HG02610 (cell line): ENCODE measurements at regions not wholly inside any gene's neighbourhood (a gene's known extent, or its start where the extent isn't known, plus 50 kb on each side); places are given as distances from the start of the nearest gene placed in this dataset.

ENCODE experiments used
- ATAC-seq: cut with Tn5 transposase; IDR thresholded peaks from one replicate; pipeline ENCODE4 v1.9.1; 2021; ENCODE audit warnings: mild to moderate bottlenecking, moderate library complexity; ENCODE audit not compliant: unreplicated experiment

DNA sequence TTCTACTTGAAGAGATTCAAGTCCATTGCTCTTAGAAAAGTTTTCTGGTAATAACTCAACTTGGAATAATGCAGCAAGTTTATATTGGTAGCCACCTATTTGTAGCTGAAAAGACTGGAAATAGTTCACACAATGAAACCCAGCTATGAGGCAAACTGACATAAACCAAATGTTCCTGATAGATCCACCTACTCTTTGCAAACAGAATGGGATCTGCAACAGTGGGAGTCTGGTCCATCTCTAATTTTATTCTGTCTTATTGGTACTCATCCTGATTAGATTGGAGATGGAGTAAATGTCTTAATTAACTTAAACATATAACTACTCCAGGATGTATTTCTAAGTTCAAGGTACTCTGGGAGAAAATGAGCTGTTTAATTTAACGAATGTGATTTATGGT, 438.0 kb downstream of the OLFM4 start:
- no peak for ATAC-seq

DNA sequence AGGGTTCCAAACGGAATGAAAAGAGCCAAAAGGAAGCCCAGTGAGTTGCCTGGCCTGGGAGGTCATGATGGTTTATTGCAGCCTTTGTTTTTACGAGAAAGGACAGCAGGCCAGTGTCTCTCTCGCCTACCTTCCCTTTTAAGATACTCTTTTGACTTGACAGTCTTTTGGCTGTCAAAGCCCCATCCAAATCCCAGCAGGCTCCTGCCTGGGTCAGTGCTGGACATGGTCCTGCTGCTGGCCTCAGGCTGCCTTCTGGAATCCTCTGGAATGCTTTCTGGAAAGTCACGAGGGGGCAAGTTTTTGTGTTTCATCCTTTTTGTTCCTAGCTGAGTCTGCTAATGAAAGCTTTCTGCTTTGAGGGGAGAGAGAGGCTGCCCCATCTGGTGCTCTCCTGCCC, 444.8 kb downstream of the OLFM4 start:
- no peak for ATAC-seq

DNA sequence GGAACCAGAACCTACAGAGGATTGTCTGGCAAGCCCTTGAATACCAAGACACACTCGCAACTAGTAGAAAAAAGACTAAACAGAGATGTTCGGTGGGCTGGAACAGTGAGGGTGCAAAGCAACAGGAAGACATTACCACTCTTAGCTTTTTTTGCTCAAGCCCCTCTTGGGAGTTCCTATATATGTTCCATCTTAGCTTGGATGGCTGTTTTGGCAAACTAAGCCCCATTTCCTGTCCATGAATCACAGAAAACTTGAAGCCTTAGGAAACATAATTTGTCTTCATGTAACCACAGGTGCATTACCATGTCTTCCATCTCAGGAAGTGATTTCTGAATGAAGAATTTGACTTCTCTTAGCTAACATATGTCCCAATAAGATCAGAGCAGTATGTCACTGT, 446.3 kb downstream of the OLFM4 start:
- ATAC-seq = no peak

DNA sequence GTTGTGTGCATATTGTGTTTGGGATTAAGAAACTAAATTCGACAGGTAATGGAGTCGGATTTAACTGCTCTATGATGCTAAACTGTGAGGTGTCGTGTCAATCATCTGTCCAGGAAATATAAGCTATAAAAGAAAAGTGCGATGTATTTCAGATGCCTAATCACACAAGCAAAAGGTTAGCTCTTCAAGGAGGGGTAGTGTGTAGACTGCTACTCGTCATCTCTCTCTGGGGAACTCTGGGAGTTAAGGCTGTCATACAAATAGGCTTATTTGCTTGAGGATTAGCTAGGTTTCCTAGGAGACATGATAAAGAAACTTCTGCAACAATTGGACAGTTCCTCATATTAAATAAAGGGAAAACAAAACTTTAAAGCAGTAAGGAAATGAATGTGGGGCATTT, 462.1 kb downstream of the OLFM4 start:
- ATAC-seq = no peak

DNA sequence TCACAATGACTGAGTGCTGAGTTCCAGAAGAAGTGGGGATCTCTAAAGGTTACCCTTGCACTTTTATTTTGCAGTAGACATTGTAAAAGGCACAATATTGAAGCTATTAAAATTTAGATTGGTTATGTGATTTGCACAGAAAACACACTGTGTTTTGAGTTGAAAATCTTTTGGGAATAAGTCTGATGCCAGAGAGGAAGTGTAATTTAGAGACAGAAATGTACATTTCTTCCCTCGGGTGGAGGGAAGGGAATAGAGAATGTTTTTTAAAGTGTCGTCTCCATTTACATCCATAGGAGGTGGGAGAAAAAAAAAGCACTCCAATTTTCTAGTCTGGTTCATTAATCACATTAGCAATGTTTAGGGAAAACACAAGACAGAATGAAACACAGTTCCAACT, 465.8 kb downstream of the OLFM4 start:
- ATAC-seq = no peak

DNA sequence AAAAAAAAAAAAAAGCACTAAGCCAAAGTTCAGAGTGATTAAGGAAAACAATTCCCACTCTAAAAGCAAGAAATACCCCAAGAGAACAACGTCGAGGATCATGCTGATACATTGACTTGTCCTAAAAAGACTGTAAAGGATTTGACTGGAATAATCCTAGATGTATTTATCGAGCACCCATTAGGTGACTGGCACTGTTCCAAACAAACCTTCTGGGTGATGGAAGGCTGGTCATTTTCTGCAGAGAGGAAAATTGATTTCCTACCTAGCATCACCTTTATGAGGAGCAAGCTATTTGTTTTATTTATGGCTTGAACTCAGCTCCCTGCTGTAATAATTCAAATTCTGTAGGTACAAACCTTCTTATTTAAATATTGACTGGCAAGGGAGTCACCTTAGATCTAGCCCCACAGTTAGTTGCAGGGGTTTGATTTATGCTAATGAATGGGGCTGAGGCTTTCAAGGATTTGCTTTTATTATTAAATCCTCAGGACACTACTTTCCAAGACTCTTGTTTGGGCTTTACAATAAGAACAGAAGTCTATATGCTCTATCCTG, 471.0 kb downstream of the OLFM4 start:
- ATAC-seq = no peak

DNA sequence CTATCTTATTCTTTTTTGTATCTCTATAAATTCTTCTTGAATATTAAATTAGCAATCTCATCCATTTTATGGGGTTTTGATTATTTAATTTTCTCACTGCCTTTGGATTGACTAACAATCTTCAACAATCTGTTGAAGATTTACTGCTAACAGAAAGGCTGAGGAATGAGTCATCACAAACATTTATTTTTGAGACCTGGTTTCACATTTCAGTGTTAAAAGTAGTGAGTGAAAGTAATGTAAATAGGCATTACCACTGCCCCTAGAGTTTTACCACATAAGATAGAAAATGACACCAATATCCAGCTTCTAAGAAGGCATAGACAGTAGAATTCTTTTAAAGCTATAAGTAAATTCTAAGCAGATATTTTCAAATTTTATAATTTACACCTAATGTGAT, 472.8 kb downstream of the OLFM4 start:
- ATAC-seq = peak; percentile 99

DNA sequence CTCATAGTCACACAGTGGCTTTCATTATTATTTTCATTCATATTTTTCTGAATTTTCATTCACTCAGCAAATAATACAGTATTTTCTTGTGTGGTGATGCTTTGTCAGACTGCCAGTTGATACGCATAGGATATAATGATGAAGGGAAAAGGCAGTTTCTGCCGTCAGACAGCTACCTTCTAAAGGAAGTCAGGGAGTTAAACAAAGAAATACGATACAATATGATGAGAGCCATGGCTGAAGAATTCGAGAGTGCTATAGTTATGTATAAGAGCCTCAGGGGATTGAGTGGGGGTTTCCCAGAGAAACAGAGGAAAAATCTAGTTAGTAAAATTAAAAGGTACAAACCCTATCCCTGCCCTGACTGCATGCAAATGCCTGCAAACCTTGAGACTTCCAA, 479.1 kb downstream of the OLFM4 start:
- no peak for ATAC-seq

DNA sequence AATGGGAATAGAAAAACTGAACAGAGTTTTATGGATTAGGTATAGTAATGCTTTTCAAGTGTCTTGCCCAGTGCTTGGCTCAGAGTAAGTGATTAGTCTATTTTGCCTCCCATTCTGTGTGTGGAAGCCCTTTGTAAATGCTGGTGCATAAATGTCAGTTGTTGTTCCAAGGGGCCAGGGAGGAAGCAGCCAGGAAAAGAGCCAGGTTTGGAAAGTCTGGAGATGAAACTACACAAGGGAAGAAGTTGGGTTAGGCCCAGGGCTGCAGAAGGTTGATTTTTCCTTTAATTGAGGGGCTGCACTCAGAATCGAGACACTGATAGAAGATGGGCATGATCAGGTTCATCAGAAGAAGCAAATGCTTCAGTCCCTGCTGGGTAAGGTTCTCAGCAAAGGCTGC, 484.0 kb downstream of the OLFM4 start:
- no peak for ATAC-seq

DNA sequence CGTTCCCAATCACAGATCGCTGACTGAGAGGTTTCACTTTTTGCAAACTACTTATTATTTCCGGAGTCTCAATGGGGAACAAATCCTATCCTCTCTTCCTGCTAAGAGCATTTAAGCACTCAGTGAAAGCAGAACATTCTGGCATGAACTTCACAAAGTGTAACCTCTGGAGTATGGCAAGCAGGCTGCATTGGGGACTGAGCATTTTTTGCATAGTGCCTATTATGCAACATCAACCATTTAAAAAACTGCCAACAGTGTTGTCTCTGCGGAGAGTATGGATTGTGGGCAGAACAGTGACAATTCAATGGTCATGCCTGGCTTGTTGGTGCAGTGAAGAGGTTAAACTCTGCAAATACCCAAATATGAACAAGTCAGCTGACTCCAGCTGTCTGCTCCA, 484.6 kb downstream of the OLFM4 start:
- ATAC-seq = no peak

DNA sequence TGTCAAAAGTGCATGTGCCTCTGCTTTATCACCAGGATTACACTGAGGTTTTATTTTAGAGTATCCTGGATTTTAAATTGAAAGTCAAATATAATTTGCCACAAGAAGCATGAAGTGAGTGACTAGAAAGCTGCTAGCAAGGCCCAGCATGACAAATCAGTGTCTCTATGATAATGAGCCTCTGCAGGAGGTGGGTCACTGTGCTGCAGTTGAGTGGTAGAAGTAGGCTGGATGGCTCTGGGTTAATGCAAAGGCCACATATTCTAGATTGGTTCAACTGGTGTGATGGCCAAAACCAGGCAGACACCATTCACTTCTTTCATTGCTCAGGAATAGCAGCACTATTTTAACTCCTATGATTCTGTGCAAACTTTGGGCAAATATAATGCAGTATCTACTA, 491.5 kb downstream of the OLFM4 start:
- ATAC-seq = no peak

DNA sequence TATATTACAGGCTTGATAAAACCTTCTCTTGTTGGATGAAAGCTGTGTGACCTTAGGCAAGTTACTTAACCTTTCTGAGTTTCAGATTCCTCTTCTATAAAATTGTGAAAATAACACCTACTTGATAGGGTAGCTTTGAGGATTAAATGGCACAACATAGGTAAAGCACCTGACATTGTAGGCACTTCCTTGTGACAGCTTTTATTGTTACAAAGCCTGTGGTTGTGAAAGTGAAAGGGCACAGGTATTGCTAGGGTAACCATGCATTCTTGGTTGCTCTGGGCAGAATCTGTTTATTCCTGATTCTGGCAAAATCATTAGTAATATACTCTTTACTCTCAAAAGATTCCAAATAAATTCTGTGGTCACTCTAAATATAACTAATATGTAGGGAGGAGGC, 493.4 kb downstream of the OLFM4 start:
- ATAC-seq = no peak

DNA sequence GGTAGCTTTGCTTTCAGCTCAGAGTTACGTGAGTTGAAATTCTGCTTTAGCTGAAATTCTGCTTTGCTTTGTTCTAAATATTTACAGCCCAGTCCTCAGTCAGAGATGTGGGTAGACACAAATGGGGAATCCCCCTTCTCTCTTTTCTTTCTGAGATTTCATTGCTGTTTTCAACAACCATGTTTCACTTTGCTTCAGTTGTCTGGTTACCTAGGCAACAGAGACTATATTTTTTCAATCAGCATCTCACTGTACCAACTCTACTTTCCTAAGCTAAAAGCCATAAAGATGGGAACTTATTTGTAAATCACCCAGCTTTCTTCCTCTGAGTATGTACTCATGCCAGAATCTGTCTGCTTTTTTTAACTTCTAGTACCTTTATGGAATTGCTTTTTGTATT, 509.0 kb downstream of the OLFM4 start:
- no peak for ATAC-seq

DNA sequence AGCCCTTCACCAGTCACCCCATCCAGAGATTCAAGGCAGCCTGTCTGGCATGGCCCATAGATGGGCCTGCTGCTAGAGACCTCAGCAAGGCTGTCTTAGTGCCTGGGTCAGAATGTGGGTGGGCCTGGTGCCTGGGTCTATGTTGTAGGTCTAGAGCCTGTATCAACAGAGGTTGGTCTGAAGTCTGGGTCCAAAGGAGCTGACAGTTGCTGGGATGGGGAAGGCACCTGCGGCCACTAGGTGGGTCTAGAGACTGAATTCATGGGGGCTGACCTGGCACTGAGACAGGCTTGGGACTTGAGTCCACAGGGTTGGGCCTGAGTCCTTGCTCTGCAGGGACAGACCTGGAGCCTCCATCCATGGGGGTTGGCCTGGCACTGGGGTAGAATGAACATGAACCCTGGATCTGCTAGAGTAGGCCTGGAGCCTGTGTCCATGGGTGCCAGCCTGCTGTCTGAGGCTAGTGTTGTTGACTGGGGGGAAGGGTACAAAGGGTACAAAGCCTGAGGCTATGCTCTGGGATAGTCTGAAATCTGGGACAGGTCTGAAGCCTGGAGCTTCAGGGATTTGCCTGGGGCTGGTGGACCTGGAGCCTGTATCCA, 516.8 kb downstream of the OLFM4 start:
- ATAC-seq = no peak

DNA sequence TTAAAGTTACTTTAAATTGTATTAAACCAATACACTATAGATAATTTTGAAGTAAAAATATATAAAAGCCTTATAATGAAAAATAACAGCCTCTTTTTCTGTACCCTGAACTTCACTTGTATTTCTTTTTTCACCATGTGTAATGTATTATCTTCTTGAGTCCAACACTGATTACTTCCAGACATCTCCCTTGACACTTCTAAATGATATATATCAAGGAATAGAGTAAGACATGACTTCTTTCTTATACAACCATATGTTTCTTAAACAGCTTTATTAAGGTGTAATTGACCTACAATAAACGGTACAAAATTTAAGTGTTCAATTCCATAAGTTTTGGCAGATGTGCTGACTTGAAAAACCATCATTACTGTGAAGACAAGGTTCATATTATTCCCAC, 531.9 kb downstream of the OLFM4 start:
- no peak for ATAC-seq

DNA sequence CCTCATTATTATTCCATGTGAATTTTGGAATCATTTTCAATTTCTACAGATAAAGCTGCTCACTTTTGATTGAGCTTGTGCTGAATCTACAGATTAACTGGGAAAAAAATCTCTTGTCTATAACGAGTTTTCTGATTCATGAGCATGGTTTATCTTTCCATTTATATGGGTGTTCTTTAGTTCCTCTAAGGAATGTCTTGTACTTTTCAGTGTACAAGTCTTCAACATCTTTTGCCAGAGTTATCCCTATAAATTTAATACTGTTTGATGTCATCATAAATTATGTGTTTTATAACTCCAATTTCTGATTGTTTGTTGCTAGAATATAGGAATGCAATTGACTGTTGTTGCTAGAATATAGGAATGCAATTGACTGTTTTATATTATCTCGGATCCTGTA, 533.8 kb downstream of the OLFM4 start:
- ATAC-seq = no peak

DNA sequence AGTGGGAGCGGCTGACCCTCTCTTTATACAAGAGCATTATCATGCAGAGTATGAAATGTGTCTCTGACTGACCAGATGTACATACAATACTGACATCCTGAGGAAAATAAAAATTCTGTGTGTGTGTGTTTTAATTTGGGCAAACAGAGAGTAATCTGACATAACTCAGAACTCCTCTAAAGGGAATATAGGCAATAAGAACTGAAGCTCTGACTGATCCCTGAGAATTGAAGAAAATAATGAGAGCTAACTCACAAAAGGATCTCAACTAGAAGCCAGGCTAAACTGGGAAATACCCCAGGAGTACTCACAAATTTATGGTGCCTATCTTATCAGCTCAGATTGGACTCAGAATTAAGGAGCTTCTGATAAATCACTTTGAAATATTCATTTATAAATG, 539.9 kb downstream of the OLFM4 start:
- ATAC-seq = no peak

DNA sequence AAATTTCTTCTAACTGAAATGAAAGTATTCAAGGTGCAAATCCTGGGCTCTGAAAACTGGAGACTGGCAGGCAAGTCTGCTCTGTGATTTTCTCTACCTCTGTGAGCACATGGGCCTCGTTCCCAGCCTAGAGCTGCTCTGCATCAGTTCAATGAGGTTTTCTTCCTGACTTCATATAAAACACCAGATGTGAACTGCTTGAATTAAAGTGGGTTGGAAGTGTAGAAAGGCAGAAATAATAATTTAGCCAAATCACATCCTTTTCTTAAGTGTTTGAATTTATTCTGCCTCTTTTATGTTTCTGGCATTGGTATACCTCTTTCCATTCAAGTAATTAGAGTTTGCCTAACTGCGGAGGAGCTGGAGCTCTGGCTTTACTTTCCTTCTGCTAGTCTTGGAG, 540.8 kb downstream of the OLFM4 start:
- no peak for ATAC-seq

DNA sequence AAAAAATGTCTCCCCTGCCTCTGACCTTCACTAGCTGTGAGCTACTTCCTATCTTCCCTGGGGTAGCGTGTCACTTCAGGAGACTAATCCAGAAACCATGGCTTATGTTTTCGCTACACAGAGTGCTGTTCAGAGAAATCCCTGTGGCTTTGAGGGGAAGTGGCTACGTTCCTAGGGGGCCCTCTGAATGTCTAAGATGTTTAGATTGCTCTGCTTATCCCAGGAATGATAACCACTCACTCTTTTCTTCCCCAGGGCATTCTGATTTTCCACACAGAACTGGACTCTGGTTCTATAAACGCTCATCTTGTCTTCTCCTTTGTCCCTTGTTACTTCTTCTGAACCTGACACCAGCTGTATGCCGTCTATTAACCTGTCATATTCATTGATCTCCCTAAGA, 572.5 kb downstream of the OLFM4 start:
- ATAC-seq = no peak

DNA sequence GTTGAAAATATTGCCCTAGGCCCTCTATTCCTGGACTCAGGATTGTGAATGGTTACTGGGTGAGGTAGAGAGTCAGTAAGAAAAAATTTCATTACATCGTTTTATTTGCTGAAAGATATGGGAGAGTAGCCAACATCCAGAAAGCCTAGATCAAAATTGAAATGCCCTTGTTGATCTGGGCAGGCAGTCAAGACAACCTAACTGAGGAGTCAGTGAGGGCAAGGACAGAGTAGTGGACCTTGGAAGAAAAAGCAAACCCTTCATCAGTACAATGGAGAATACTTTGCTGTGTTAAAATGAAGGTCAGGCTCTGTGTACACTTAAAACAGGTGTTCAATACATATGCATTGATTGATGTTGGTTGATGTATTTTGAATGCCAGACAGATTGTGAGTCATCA, 576.7 kb downstream of the OLFM4 start:
- ATAC-seq = no peak

DNA sequence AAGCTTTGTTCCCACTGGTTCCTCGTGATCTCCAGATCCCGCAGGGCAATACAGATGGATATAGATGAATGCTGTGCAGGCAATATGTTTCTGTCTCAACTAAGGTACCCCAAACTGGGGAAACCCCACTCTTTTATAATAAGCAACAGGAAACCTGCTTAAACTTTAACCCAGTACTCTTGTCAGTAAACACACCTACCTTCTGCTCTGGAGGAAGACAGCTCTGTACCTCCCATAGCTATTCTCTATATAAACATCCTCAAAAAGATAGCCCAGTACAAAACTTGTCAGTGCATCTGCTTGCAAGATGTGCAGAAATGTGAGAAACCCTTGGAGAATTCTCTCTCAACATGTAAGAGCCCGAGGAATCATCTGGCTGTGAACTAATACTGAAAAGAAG, 583.6 kb downstream of the OLFM4 start:
- no peak for ATAC-seq

DNA sequence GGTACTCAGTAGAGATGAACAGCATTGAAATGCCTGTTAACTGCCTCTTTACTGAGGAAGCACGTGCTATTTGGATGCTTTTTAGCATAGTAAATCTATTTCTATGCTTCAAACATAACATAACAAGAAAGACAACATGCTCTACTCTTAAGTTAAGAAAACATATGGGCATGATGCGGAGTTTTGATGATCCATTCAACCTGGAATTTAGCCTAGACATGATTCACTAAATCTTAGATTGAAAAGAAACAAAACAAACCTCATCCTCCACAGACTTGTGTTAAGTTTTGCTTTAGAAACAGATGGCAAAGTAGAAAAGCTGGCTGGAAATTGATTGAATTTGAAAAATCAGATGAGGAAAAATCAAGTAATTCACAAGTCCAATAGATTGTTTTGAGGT, 593.8 kb downstream of the OLFM4 start:
- no peak for ATAC-seq

DNA sequence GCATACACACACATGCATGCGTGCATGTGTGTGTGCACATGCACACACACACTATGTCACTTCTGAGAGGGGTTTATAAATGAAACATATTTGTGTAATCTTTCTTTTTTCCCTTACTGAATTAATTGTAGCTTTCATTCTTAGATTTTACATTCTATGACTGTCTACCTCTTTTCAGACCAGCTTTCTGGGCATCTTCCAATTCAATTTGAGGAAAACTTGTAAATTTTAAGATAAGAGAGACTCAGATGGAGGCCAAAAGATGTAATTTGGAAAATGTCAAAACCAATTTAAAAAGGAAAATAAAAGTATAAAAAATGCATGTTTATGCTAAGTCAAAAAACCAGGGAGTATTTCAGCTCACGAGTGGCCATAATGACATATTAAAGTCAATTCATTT, 594.5 kb downstream of the OLFM4 start:
- no peak for ATAC-seq
